HepG2 (cell line): ENCODE measurements at regions not wholly inside any gene's neighbourhood (a gene's known extent, or its start where the extent isn't known, plus 50 kb on each side); places are given as distances from the start of the nearest gene placed in this dataset.

Source experiments
- ATAC-seq: fragments of 200-7000 bp; cut with Tn5 transposase; 3 replicates; pipeline ENCODE4 v1.9.1; 2020; ENCODE audit warnings: mild to moderate bottlenecking, moderate library complexity
- BruUV-seq: library from RNA; stranded (reverse); fragments of 400-500 nt; replicated peaks from 2 replicates; lab custom pipeline; 2021; lab: Mats Ljungman, UMichigan
- CTCF ChIA-PET: fragments of 300-600 bp; formaldehyde crosslinking; extraction: SDS; loops from one replicate; lab custom pipeline; 2021; ENCODE audit warnings: low total read pairs, inconsistent platforms, low intra/inter-chr PET ratio; lab: Yijun Ruan, JAX
- POLR2A ChIA-PET: fragments of 350-600 bp; sonication (Branson Sonifier 250); formaldehyde crosslinking; loops from one replicate; lab custom pipeline; 2020; ENCODE audit warnings: antibody characterized with exemption, inconsistent platforms; lab: Yijun Ruan, JAX
- DNase-seq: peaks from one replicate; pipeline ENCODE4 v3.0.0-alpha.2; 2015; ENCODE audit warnings: low spot score
- FAIRE-seq: peaks from 3 replicates; lab custom pipeline; 2011; peaks lifted over from hg19 to GRCh38; lab: Jason Lieb, UNC
- H2AFZ ChIP-seq: one replicate; pipeline ENCODE4 v1.6.1; 2011; ENCODE audit warnings: low read length, inconsistent platforms
- H3K27ac ChIP-seq: fragments of 300-600 bp; 3 replicates; pipeline ENCODE4 v1.8.0; 2011; ENCODE audit warnings: mixed run types, mild to moderate bottlenecking, mixed read lengths, low read length, inconsistent platforms; ENCODE audit not compliant: insufficient read depth; ENCODE audit errors: extremely low read length
- H3K27me3 ChIP-seq, 2 experiments: fragments of 200-600 bp in 1 of 2; 2 replicates in 1 of 2; 3 replicates in 1 of 2; pipeline versions ENCODE4 v1.6.0 to v1.8.0; 2011; ENCODE audit warnings: low read length in 2 of 2, mild to moderate bottlenecking in 2 of 2, moderate library complexity in 2 of 2, inconsistent platforms in 1 of 2; ENCODE audit not compliant: insufficient read depth in 2 of 2, control insufficient read depth in 1 of 2
- H3K36me3 ChIP-seq, 2 experiments: fragments of 200-600 bp in 1 of 2; replicated peaks in 1 of 2; 2 replicates in 1 of 2; 3 replicates in 1 of 2; pipeline versions ENCODE4 v1.5.1 to v1.8.0; 2011; ENCODE audit warnings: low read length in 2 of 2, inconsistent platforms in 1 of 2; ENCODE audit not compliant: insufficient read depth in 2 of 2, control insufficient read depth in 1 of 2
- H3K4me1 ChIP-seq: 2 replicates; pipeline ENCODE4 v1.5.1; 2012; ENCODE audit warnings: low read length, inconsistent platforms; ENCODE audit not compliant: insufficient read depth
- H3K4me2 ChIP-seq: 2 replicates; pipeline ENCODE4 v1.6.0; 2011; ENCODE audit warnings: low read depth, low read length, inconsistent platforms
- H3K4me3 ChIP-seq, 3 experiments: fragments of 200-600 bp in 1 of 3; sonication (generic), shearing (Covaris generic) in 1 of 3; replicated peaks in 1 of 3; 2 replicates each; pipeline ENCODE4 v1.5.1; 2011 to 2016; ENCODE audit warnings: low read length in 3 of 3, inconsistent platforms in 2 of 3, low read depth in 2 of 3, mild to moderate bottlenecking in 2 of 3, control low read depth in 1 of 3, mixed read lengths in 1 of 3; ENCODE audit not compliant: insufficient read depth in 1 of 3
- H3K79me2 ChIP-seq: one replicate; pipeline ENCODE4 v1.6.1; 2011; ENCODE audit warnings: low read length, inconsistent platforms; ENCODE audit not compliant: insufficient read depth
- H3K9ac ChIP-seq: 2 replicates; pipeline ENCODE4 v1.6.0; 2011; ENCODE audit warnings: mild to moderate bottlenecking, low read depth, low read length, inconsistent platforms; ENCODE audit not compliant: insufficient read depth
- H3K9me3 ChIP-seq: 2 replicates; pipeline ENCODE4 v1.5.1; 2012; ENCODE audit warnings: mild to moderate bottlenecking, low read length
- H4K20me1 ChIP-seq: 2 replicates; pipeline ENCODE4 v1.6.0; 2011; ENCODE audit warnings: inconsistent platforms, mild to moderate bottlenecking, low read length, moderate library complexity; ENCODE audit not compliant: insufficient read depth
- CBX5 ChIP-seq: sonication (generic); formaldehyde crosslinking; IDR thresholded peaks from 2 replicates; pipeline ENCODE4 v1.4.0; 2020; ENCODE audit warnings: missing genetic modification reagents, borderline replicate concordance
- FOSL2 ChIP-seq: sonication (generic); formaldehyde crosslinking; IDR thresholded peaks from 2 replicates; pipeline ENCODE4 v1.4.0; 2020; ENCODE audit warnings: missing genetic modification reagents
- HIVEP1 ChIP-seq: sonication (generic); formaldehyde crosslinking; IDR thresholded peaks from 2 replicates; pipeline ENCODE4 v1.4.0; 2020; ENCODE audit warnings: mild to moderate bottlenecking, missing genetic modification reagents
- HNRNPL ChIP-seq: fragments of 200-400 bp; formaldehyde crosslinking; IDR thresholded peaks from 2 replicates; pipeline ENCODE4 v1.6.1; 2017; ENCODE audit warnings: mild to moderate bottlenecking, low read depth, low read length
- MTF2 ChIP-seq: sonication (generic); formaldehyde crosslinking; IDR thresholded peaks from 2 replicates; pipeline ENCODE4 v1.5.0; 2020; ENCODE audit warnings: missing genetic modification reagents, borderline replicate concordance
- PAWR ChIP-seq: sonication (generic); formaldehyde crosslinking; IDR thresholded peaks from 2 replicates; pipeline ENCODE4 v1.4.0; 2020; ENCODE audit warnings: missing genetic modification reagents, mild to moderate bottlenecking, borderline replicate concordance
- PCBP1 ChIP-seq: fragments of 200-400 bp; formaldehyde crosslinking; IDR thresholded peaks from 2 replicates; pipeline ENCODE4 v1.6.1; 2017; ENCODE audit warnings: mild to moderate bottlenecking, low read depth, low read length, borderline replicate concordance
- SCMH1 ChIP-seq: sonication (generic); formaldehyde crosslinking; IDR thresholded peaks from 2 replicates; pipeline ENCODE4 v1.9.0; 2021; ENCODE audit warnings: missing genetic modification reagents, mild to moderate bottlenecking, borderline replicate concordance
- ZBTB20 ChIP-seq: sonication (generic); formaldehyde crosslinking; IDR thresholded peaks from 2 replicates; pipeline ENCODE4 v1.8.1; 2023; ENCODE audit warnings: missing genetic modification reagents, low read depth, mild to moderate bottlenecking, borderline replicate concordance
- ZNF205 ChIP-seq: IDR thresholded peaks from 2 replicates; pipeline ENCODE4 v1.6.1; 2018; ENCODE audit warnings: missing biosample characterization, missing genetic modification reagents
- ZNF264 ChIP-seq: sonication (generic); formaldehyde crosslinking; IDR thresholded peaks from 2 replicates; pipeline ENCODE4 v1.4.0; 2020; ENCODE audit warnings: missing genetic modification reagents
- ZNF550 ChIP-seq: sonication (generic); formaldehyde crosslinking; IDR thresholded peaks from 2 replicates; pipeline ENCODE4 v1.4.0; 2020; ENCODE audit warnings: mild to moderate bottlenecking, missing genetic modification reagents, borderline replicate concordance
- ZNF556 ChIP-seq: sonication (generic); formaldehyde crosslinking; IDR thresholded peaks from 2 replicates; pipeline ENCODE4 v1.4.0; 2020; ENCODE audit warnings: mild to moderate bottlenecking, missing genetic modification reagents, borderline replicate concordance
- ZNF672 ChIP-seq: sonication (generic); formaldehyde crosslinking; IDR thresholded peaks from 2 replicates; pipeline ENCODE4 v1.8.1; 2022; ENCODE audit warnings: missing genetic modification reagents
- WGBS: methylation state at CpG from one replicate; pipeline ENCODE4 v1.1.6; 2017; ENCODE audit warnings: low lambda C conversion rate; 5-methylcytosine and 5-hydroxymethylcytosine counted together
- in situ Hi-C: cut with HindIII; loops from 2 replicates; pipeline ENCODE4 v1.10.0; 2017; ENCODE audit warnings: low pct_unique_long_range_greater_than_20kb; ENCODE audit not compliant: extremely low pct_ligation_motif_present
- intact Hi-C: fragments of 100-400 bp; cut with micrococcal nuclease; formaldehyde crosslinking; loops from one replicate; pipeline ENCODE4 v1.10.0; 2022; ENCODE audit not compliant: unreplicated experiment
- TF ChIP-seq, protein P1 (sequence below): sonication (generic); formaldehyde crosslinking; IDR thresholded peaks from 2 replicates; pipeline ENCODE4 v1.4.0; 2020; ENCODE audit warnings: mild to moderate bottlenecking, missing genetic modification reagents
- TF ChIP-seq, protein P2 (sequence below): IDR thresholded peaks from 2 replicates; pipeline ENCODE4 v1.6.1; 2012; ENCODE audit warnings: low read length, improper control_type of control experiment
- TF ChIP-seq, protein P3 (sequence below): sonication (generic); formaldehyde crosslinking; conservative IDR thresholded peaks from 2 replicates; pipeline ENCODE4 v1.4.0; 2020; ENCODE audit warnings: missing genetic modification reagents

- CTCF ChIA-PET: no interaction called here
- no peak for FAIRE-seq
- TF ChIP-seq MTF2 (no peak), ZNF264 (CRISPR knock-in tag) (no peak), FOSL2 (CRISPR knock-in tag) (no peak), ZNF556 (CRISPR knock-in tag) (no peak)
Measured at GRCh38 chr12:89836026-89836425, 127.4 kb upstream of the ATP2B1 start.

GRCh38 chr12:89834676-89835075, 126.0 kb upstream of the ATP2B1 start:
- H3K9ac ChIP-seq: no peak overlapping the region
- no peaks in the 10 kb centered on the region for H3K27me3 ChIP-seq
- no peak overlapping the region for H2AFZ ChIP-seq
- intact Hi-C loops: no loop called here
- POLR2A ChIA-PET: no interaction called here
- WGBS: 10% methylated on average over 1 of the region's 1 CpG
- no peaks in the 10 kb centered on the region for H4K20me1 ChIP-seq
- no peak for DNase-seq
- no peak overlapping the region for H3K4me3 ChIP-seq
- no peak for FAIRE-seq
- no TSS peak for BruUV-seq
- H3K9me3 ChIP-seq: no peaks in the 10 kb centered on the region
- H3K79me2 ChIP-seq: no peaks in the 10 kb centered on the region
- CTCF ChIA-PET: no interaction called here
- in situ Hi-C loops: no loop called here
- H3K4me2 ChIP-seq: no peak overlapping the region
- H3K27ac ChIP-seq: no peak overlapping the region
- no peaks in the 10 kb centered on the region for H3K4me1 ChIP-seq
- ATAC-seq: no peak
- no peaks in the 10 kb centered on the region for H3K36me3 ChIP-seq
- TF ChIP-seq, protein P1, sequence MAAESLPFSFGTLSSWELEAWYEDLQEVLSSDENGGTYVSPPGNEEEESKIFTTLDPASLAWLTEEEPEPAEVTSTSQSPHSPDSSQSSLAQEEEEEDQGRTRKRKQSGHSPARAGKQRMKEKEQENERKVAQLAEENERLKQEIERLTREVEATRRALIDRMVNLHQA (CRISPR knock-in tag): no peak
- TF ChIP-seq ZNF550 (CRISPR knock-in tag) (no peak), ZNF672 (no peak), ZBTB20 (no peak), PAWR (CRISPR knock-in tag) (no peak), PCBP1 (no peak), SCMH1 (CRISPR knock-in tag) (no peak), ZNF205 (CRISPR knock-in tag) (no peak), CBX5 (CRISPR knock-in tag) (no peak), HNRNPL (no peak), HIVEP1 (CRISPR knock-in tag) (no peak)
- TF ChIP-seq, protein P2, sequence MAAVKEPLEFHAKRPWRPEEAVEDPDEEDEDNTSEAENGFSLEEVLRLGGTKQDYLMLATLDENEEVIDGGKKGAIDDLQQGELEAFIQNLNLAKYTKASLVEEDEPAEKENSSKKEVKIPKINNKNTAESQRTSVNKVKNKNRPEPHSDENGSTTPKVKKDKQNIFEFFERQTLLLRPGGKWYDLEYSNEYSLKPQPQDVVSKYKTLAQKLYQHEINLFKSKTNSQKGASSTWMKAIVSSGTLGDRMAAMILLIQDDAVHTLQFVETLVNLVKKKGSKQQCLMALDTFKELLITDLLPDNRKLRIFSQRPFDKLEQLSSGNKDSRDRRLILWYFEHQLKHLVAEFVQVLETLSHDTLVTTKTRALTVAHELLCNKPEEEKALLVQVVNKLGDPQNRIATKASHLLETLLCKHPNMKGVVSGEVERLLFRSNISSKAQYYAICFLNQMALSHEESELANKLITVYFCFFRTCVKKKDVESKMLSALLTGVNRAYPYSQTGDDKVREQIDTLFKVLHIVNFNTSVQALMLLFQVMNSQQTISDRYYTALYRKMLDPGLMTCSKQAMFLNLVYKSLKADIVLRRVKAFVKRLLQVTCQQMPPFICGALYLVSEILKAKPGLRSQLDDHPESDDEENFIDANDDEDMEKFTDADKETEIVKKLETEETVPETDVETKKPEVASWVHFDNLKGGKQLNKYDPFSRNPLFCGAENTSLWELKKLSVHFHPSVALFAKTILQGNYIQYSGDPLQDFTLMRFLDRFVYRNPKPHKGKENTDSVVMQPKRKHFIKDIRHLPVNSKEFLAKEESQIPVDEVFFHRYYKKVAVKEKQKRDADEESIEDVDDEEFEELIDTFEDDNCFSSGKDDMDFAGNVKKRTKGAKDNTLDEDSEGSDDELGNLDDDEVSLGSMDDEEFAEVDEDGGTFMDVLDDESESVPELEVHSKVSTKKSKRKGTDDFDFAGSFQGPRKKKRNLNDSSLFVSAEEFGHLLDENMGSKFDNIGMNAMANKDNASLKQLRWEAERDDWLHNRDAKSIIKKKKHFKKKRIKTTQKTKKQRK: no peak
- TF ChIP-seq, protein P3, sequence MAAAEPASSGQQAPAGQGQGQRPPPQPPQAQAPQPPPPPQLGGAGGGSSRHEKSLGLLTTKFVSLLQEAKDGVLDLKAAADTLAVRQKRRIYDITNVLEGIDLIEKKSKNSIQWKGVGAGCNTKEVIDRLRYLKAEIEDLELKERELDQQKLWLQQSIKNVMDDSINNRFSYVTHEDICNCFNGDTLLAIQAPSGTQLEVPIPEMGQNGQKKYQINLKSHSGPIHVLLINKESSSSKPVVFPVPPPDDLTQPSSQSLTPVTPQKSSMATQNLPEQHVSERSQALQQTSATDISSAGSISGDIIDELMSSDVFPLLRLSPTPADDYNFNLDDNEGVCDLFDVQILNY (CRISPR knock-in tag): no peak

More at GRCh38 chr12:89836026-89836425, 127.4 kb upstream of the ATP2B1 start:
- ATAC-seq: no peak
- Histone ChIP-seq H3K4me3 (no peak overlapping the region), H3K27me3 (no peaks in the 10 kb centered on the region), H3K9me3 (no peaks in the 10 kb centered on the region), H2AFZ (no peak overlapping the region), H3K36me3 (no peaks in the 10 kb centered on the region), H3K79me2 (no peaks in the 10 kb centered on the region), H3K27ac (no peak overlapping the region), H3K4me1 (no peaks in the 10 kb centered on the region), H3K4me2 (no peak overlapping the region), H3K9ac (no peak overlapping the region), H4K20me1 (no peaks in the 10 kb centered on the region)
- POLR2A ChIA-PET: no interaction called here
- 3% methylated on average over 1 of the region's 1 CpG for WGBS
- no TSS peak for BruUV-seq
- in situ Hi-C loops (no loop called here), intact Hi-C loops (no loop called here)
- DNase-seq: no peak
